ENCODE measurements at regions not wholly inside any gene's neighbourhood (a gene's known extent, or its start where the extent isn't known, plus 50 kb on each side); places are given as distances from the start of the nearest gene placed in this dataset.
"Not testable (repeated sequence)": the region's sequence is repeated elsewhere in the genome, so short reads cannot be mapped to it uniquely, and the experiment has no call there.

GRCh38 chr7:113263215-113263742 is 144.9 kb upstream of the SMIM30 start:
- not testable (repeated sequence) for H3K27ac Mint-ChIP-seq; H3K9me3 Mint-ChIP-seq; DNase-seq; H3K27me3 Mint-ChIP-seq; ATAC-seq (replicated peaks); H3K36me3 Mint-ChIP-seq (ENCODE audit: insufficient read depth); H3K4me1 Mint-ChIP-seq (ENCODE audit: low read depth in 2 of 2); H3K4me3 Mint-ChIP-seq

DNA sequence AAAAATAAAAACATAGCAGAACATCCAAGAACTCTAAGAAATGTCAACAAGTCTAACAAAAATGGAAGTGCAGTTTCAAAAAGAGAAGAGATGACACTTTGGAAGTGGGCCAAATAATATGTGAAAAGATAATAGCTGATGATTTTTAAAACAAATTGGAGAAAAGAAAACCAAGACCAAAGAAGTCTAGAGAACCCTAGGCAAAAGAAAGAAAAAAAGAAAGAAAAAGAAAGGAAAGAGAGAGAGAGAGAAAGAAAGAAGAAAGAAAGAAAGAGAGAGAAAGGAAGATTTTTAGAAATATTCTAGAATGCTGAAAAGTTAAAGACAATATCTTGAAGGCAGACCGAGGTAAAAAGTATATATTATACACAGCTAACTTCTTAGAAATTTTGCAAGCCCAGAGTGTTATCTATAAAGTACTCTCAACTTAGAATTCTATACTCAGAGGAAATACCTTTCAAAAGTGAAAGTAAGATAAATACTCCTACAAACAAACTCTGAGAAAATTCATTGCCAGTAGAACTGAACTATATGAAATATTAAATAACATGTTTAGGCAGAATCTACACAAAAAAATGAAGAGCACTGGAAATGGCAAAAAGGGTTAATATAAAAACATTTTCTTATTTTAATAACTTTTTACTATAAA is 138.7 kb upstream of the SMIM30 start:
- Mint-ChIP-seq H3K36me3 (ENCODE audit: insufficient read depth) (no peaks in the 10 kb centered on the region), H3K4me1 (ENCODE audit: low read depth in 2 of 2) (no peaks in the 10 kb centered on the region), H3K9me3 (peaks cover 0 to 5% of the 10 kb centered on the region in 2 donors), H3K27me3 (no peaks in the 10 kb centered on the region), H3K27ac (no peak overlapping the region), H3K4me3 (no peak overlapping the region)
- DNase-seq, result no peak
- no peak for ATAC-seq (replicated peaks)

GRCh38 chr7:113247198-113247597 is 128.8 kb upstream of the SMIM30 start:
- no peak for DNase-seq
- ATAC-seq (replicated peaks), result no peak
- Mint-ChIP-seq H3K27me3 (no peaks in the 10 kb centered on the region), H3K4me1 (ENCODE audit: low read depth in 2 of 2) (no peaks in the 10 kb centered on the region), H3K27ac (no peak overlapping the region), H3K36me3 (ENCODE audit: insufficient read depth) (no peaks in the 10 kb centered on the region), H3K4me3 (no peak overlapping the region), H3K9me3 (peaks cover 0 to 13% of the 10 kb centered on the region in 2 donors)

GRCh38 chr7:113246738-113247137 is 128.4 kb upstream of the SMIM30 start:
- H3K4me1 Mint-ChIP-seq (ENCODE audit: low read depth in 2 of 2), result no peaks in the 10 kb centered on the region

GRCh38 chr7:113232885-113233284 is 114.5 kb upstream of the SMIM30 start:
- H3K9me3 Mint-ChIP-seq, result peaks cover 0 to 2% of the 10 kb centered on the region in 2 donors
- DNase-seq (no peak), ATAC-seq (replicated peaks) (no peak)
- no peaks in the 10 kb centered on the region for H3K36me3 Mint-ChIP-seq (ENCODE audit: insufficient read depth)
- H3K27me3 Mint-ChIP-seq, result no peaks in the 10 kb centered on the region
- H3K27ac Mint-ChIP-seq, result no peak overlapping the region
- H3K4me1 Mint-ChIP-seq (ENCODE audit: low read depth in 2 of 2), result no peaks in the 10 kb centered on the region
- H3K4me3 Mint-ChIP-seq, result no peak overlapping the region

More at GRCh38 chr7:113246738-113247137, 128.4 kb upstream of the SMIM30 start:
- H3K27ac Mint-ChIP-seq, result no peak overlapping the region
- peaks cover 0 to 13% of the 10 kb centered on the region in 2 donors for H3K9me3 Mint-ChIP-seq
- no peak overlapping the region for H3K4me3 Mint-ChIP-seq
- H3K27me3 Mint-ChIP-seq, result no peaks in the 10 kb centered on the region
- ATAC-seq (replicated peaks), result no peak
- no peak for DNase-seq
- no peaks in the 10 kb centered on the region for H3K36me3 Mint-ChIP-seq (ENCODE audit: insufficient read depth)

GRCh38 chr7:113230691-113231090 is 112.3 kb upstream of the SMIM30 start:
- Mint-ChIP-seq H3K4me3 (no peak overlapping the region), H3K27ac (no peak overlapping the region), H3K9me3 (no peaks in the 10 kb centered on the region), H3K36me3 (ENCODE audit: insufficient read depth) (no peaks in the 10 kb centered on the region), H3K27me3 (no peaks in the 10 kb centered on the region), H3K4me1 (ENCODE audit: low read depth in 2 of 2) (no peaks in the 10 kb centered on the region)
- DNase-seq, result no peak
- ATAC-seq (replicated peaks), result no peak

- Mint-ChIP-seq H3K4me1 (ENCODE audit: low read depth in 2 of 2) (no peaks in the 10 kb centered on the region), H3K27me3 (no peaks in the 10 kb centered on the region), H3K4me3 (no peak overlapping the region), H3K9me3 (no peaks in the 10 kb centered on the region), H3K36me3 (ENCODE audit: insufficient read depth) (no peaks in the 10 kb centered on the region), H3K27ac (no peak overlapping the region)
- ATAC-seq (replicated peaks) (no peak), DNase-seq (no peak)
Observed at GRCh38 chr7:113217314-113217713, 99.0 kb upstream of the SMIM30 start.

DNA sequence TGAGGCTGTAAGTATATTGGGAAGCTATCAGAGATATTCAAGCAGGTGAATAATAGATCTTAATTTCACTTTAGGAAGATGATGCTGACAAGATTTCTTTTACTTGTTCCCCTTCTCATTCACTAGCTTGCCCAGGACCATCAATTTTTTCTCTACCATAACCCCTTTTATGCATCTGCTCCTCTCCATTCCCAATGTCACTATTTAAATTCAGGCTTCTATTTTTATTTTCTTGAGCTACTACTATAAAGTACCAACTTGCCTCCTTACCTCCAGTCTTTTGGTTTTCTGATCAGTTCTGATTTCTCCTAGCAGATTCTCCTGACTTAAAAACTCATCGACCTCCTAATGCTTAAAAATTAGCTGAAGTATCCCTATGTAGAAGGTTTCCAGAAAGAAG is 97.7 kb upstream of the SMIM30 start:
- H3K27me3 Mint-ChIP-seq, result no peaks in the 10 kb centered on the region
- H3K27ac Mint-ChIP-seq, result no peak overlapping the region
- H3K4me1 Mint-ChIP-seq (ENCODE audit: low read depth in 2 of 2), result no peaks in the 10 kb centered on the region
- DNase-seq (no peak), ATAC-seq (replicated peaks) (no peak)
- H3K4me3 Mint-ChIP-seq, result no peak overlapping the region
- H3K36me3 Mint-ChIP-seq (ENCODE audit: insufficient read depth), result no peaks in the 10 kb centered on the region
- no peaks in the 10 kb centered on the region for H3K9me3 Mint-ChIP-seq

- no peaks in the 10 kb centered on the region for H3K4me1 Mint-ChIP-seq (ENCODE audit: low read depth in 2 of 2)
- no peak overlapping the region for H3K4me3 Mint-ChIP-seq
- H3K36me3 Mint-ChIP-seq (ENCODE audit: insufficient read depth), result no peaks in the 10 kb centered on the region
Observed at GRCh38 chr7:113209449-113210203, 91.3 kb upstream of the SMIM30 start.

GRCh38 chr7:113207931-113208330 is 89.6 kb upstream of the SMIM30 start:
- Mint-ChIP-seq H3K4me1 (ENCODE audit: low read depth in 2 of 2) (no peaks in the 10 kb centered on the region), H3K36me3 (ENCODE audit: insufficient read depth) (no peaks in the 10 kb centered on the region), H3K27me3 (peaks cover 0 to 8% of the 10 kb centered on the region in 2 donors), H3K4me3 (no peak overlapping the region), H3K27ac (no peak overlapping the region), H3K9me3 (no peaks in the 10 kb centered on the region)
- ATAC-seq (replicated peaks) (no peak), DNase-seq (no peak)

More at GRCh38 chr7:113209449-113210203, 91.3 kb upstream of the SMIM30 start:
- ATAC-seq (replicated peaks) (no peak), DNase-seq (no peak)
- H3K9me3 Mint-ChIP-seq, result no peaks in the 10 kb centered on the region
- no peak overlapping the region for H3K27ac Mint-ChIP-seq
- H3K27me3 Mint-ChIP-seq, result peaks cover 0 to 8% of the 10 kb centered on the region in 2 donors

DNA sequence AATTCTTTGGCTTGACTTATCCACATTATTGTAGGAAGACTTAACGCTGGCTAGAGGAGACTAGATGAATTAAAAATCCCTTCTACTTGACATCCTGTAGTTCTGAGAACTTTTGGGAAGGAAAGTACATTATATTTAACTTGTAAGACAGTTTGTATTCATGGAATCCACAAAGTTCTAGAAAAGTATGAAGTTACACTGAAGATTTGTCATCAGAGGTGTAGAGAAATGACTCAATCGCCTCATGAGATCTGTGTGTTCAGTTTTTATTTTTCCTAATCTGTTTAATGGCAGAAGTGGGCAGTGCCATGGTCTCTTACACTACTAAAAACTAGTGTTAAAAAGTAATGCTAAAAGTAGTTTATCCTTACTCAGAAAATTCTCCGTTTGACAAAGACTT is 89.1 kb upstream of the SMIM30 start:
- Mint-ChIP-seq H3K9me3 (no peaks in the 10 kb centered on the region), H3K36me3 (ENCODE audit: insufficient read depth) (no peaks in the 10 kb centered on the region), H3K27me3 (peaks cover 0 to 8% of the 10 kb centered on the region in 2 donors), H3K4me3 (no peak overlapping the region), H3K27ac (no peak overlapping the region), H3K4me1 (ENCODE audit: low read depth in 2 of 2) (no peaks in the 10 kb centered on the region)
- no peak for ATAC-seq (replicated peaks)
- DNase-seq, result no peak

- DNase-seq (no peak), ATAC-seq (replicated peaks) (no peak)
- H3K27ac Mint-ChIP-seq, result no peak overlapping the region
- H3K36me3 Mint-ChIP-seq (ENCODE audit: insufficient read depth), result no peaks in the 10 kb centered on the region
- peaks cover 0 to 8% of the 10 kb centered on the region in 2 donors for H3K27me3 Mint-ChIP-seq
- no peak overlapping the region for H3K4me3 Mint-ChIP-seq
- no peaks in the 10 kb centered on the region for H3K9me3 Mint-ChIP-seq
- H3K4me1 Mint-ChIP-seq (ENCODE audit: low read depth in 2 of 2), result no peaks in the 10 kb centered on the region
Observed at GRCh38 chr7:113204415-113204814, 86.1 kb upstream of the SMIM30 start.

GRCh38 chr7:113202284-113202683 is 83.9 kb upstream of the SMIM30 start:
- no peak for ATAC-seq (replicated peaks)
- H3K9me3 Mint-ChIP-seq, result no peaks in the 10 kb centered on the region
- no peak overlapping the region for H3K27ac Mint-ChIP-seq
- H3K36me3 Mint-ChIP-seq (ENCODE audit: insufficient read depth), result no peaks in the 10 kb centered on the region
- H3K4me3 Mint-ChIP-seq, result no peak overlapping the region
- no peak for DNase-seq
- H3K27me3 Mint-ChIP-seq, result peaks cover 0 to 5% of the 10 kb centered on the region in 2 donors
- no peaks in the 10 kb centered on the region for H3K4me1 Mint-ChIP-seq (ENCODE audit: low read depth in 2 of 2)

GRCh38 chr7:113200281-113200680 is 81.9 kb upstream of the SMIM30 start:
- Mint-ChIP-seq H3K27me3 (no peaks in the 10 kb centered on the region), H3K9me3 (no peaks in the 10 kb centered on the region), H3K4me1 (ENCODE audit: low read depth in 2 of 2) (no peaks in the 10 kb centered on the region), H3K36me3 (ENCODE audit: insufficient read depth) (no peaks in the 10 kb centered on the region), H3K27ac (no peak overlapping the region), H3K4me3 (no peak overlapping the region)
- ATAC-seq (replicated peaks) (no peak), DNase-seq (no peak)
